ENCODE measurements at regions not wholly inside any gene's neighbourhood (a gene's known extent, or its start where the extent isn't known, plus 50 kb on each side); places are given as distances from the start of the nearest gene placed in this dataset.

GRCh38 chr11:69396051-69396947 lies 85.2 kb upstream of the LINC01488 start:
- CTCF ChIA-PET: no interaction called here
- no peak for DNase-seq (ENCODE audit: extremely low spot score)
- POLR2A ChIA-PET: no interaction called here
- TF ChIP-seq CTBP1 (IDR thresholded peaks at IDR 0.05; ENCODE audit: borderline replicate concordance) (no peak), FOXA1 (IDR thresholded peaks at IDR 0.05) (no peak), SUZ12 (IDR thresholded peaks at IDR 0.05) (no peak), FOXM1 (IDR thresholded peaks at IDR 0.05; ENCODE audit: borderline replicate concordance) (no peak), ZNF384 (IDR thresholded peaks at IDR 0.05) (no peak), L3MBTL2 (conservative IDR thresholded peaks at IDR 0.05) (no peak), SP1 (IDR thresholded peaks at IDR 0.05) (no peak), LEF1 (IDR thresholded peaks at IDR 0.05; ENCODE audit: borderline replicate concordance) (no peak), FOXK2 (IDR thresholded peaks at IDR 0.05) (no peak), ELF4 (IDR thresholded peaks at IDR 0.05) (no peak), ARNT (IDR thresholded peaks at IDR 0.05) (no peak), BHLHE40 (IDR thresholded peaks at IDR 0.05; ENCODE audit: borderline replicate concordance) (no peak), TARDBP (IDR thresholded peaks at IDR 0.05) (no peak), PKNOX1 (IDR thresholded peaks at IDR 0.05) (no peak), HDGF (IDR thresholded peaks at IDR 0.05; ENCODE audit: borderline replicate concordance) (no peak), NFRKB (IDR thresholded peaks at IDR 0.05) (no peak)

- no peak for DNase-seq (ENCODE audit: extremely low spot score)
- ChIA-PET POLR2A (no interaction called here), CTCF (no interaction called here)
- TF ChIP-seq ZNF384 (IDR thresholded peaks at IDR 0.05) (no peak), FOXK2 (IDR thresholded peaks at IDR 0.05) (no peak), FOXA1 (IDR thresholded peaks at IDR 0.05) (no peak), NFRKB (IDR thresholded peaks at IDR 0.05) (no peak), ELF4 (IDR thresholded peaks at IDR 0.05) (no peak), HDGF (IDR thresholded peaks at IDR 0.05; ENCODE audit: borderline replicate concordance) (no peak), ARNT (IDR thresholded peaks at IDR 0.05) (no peak), CTBP1 (IDR thresholded peaks at IDR 0.05; ENCODE audit: borderline replicate concordance) (no peak), L3MBTL2 (conservative IDR thresholded peaks at IDR 0.05) (no peak), SUZ12 (IDR thresholded peaks at IDR 0.05) (no peak), PKNOX1 (IDR thresholded peaks at IDR 0.05) (no peak)
Measured at GRCh38 chr11:69396948-69397307, 84.5 kb upstream of the LINC01488 start.

- TF ChIP-seq TARDBP (IDR thresholded peaks at IDR 0.05) (no peak), NFRKB (IDR thresholded peaks at IDR 0.05) (no peak), ELF4 (IDR thresholded peaks at IDR 0.05) (no peak), SP1 (IDR thresholded peaks at IDR 0.05) (no peak), LEF1 (IDR thresholded peaks at IDR 0.05; ENCODE audit: borderline replicate concordance) (no peak), ARNT (IDR thresholded peaks at IDR 0.05) (no peak), ZNF384 (IDR thresholded peaks at IDR 0.05) (no peak), FOXM1 (IDR thresholded peaks at IDR 0.05; ENCODE audit: borderline replicate concordance) (no peak), HDGF (IDR thresholded peaks at IDR 0.05; ENCODE audit: borderline replicate concordance) (no peak), L3MBTL2 (conservative IDR thresholded peaks at IDR 0.05) (no peak), FOXA1 (IDR thresholded peaks at IDR 0.05) (no peak)
Measured at GRCh38 chr11:69397732-69398131, 83.7 kb upstream of the LINC01488 start.

GRCh38 chr11:69398529-69399492 lies 82.7 kb upstream of the LINC01488 start:
- POLR2A ChIA-PET: no interaction called here
- CTCF ChIA-PET: no interaction called here
- no peak for DNase-seq (ENCODE audit: extremely low spot score)
- TF ChIP-seq L3MBTL2 (conservative IDR thresholded peaks at IDR 0.05) (no peak), ELF4 (IDR thresholded peaks at IDR 0.05) (no peak), BHLHE40 (IDR thresholded peaks at IDR 0.05; ENCODE audit: borderline replicate concordance) (no peak), FOXA1 (IDR thresholded peaks at IDR 0.05) (no peak), FOXM1 (IDR thresholded peaks at IDR 0.05; ENCODE audit: borderline replicate concordance) (no peak), TARDBP (IDR thresholded peaks at IDR 0.05) (no peak), NFRKB (IDR thresholded peaks at IDR 0.05) (no peak), ZNF384 (IDR thresholded peaks at IDR 0.05) (no peak), SUZ12 (IDR thresholded peaks at IDR 0.05) (no peak), PKNOX1 (IDR thresholded peaks at IDR 0.05) (no peak), SP1 (IDR thresholded peaks at IDR 0.05) (no peak), FOXK2 (IDR thresholded peaks at IDR 0.05) (no peak), ARNT (IDR thresholded peaks at IDR 0.05) (no peak), HDGF (IDR thresholded peaks at IDR 0.05; ENCODE audit: borderline replicate concordance) (no peak)

More at GRCh38 chr11:69397732-69398131, 83.7 kb upstream of the LINC01488 start:
- ChIA-PET POLR2A (no interaction called here), CTCF (no interaction called here)
- DNase-seq (ENCODE audit: extremely low spot score): no peak

- ChIA-PET POLR2A (no interaction called here), CTCF (no interaction called here)
- DNase-seq (ENCODE audit: extremely low spot score): no peak
- TF ChIP-seq CTBP1 (IDR thresholded peaks at IDR 0.05; ENCODE audit: borderline replicate concordance): no peak
- no peak for TF ChIP-seq FOXK2 (IDR thresholded peaks at IDR 0.05)
Measured at GRCh38 chr11:69400140-69400539, 81.3 kb upstream of the LINC01488 start.
